Adrenal gland (tissue), 9 donors: ENCODE measurements at regions not wholly inside any gene's neighbourhood (a gene's known extent, or its start where the extent isn't known, plus 50 kb on each side); places are given as distances from the start of the nearest gene placed in this dataset.
"Not testable (repeated sequence)": the region's sequence is repeated elsewhere in the genome, so short reads cannot be mapped to it uniquely, and the experiment has no call there.

ENCODE experiments used
- DNase-seq, 7 donors: peaks; one replicate each; pipeline ENCODE4 v3.0.0-alpha.2; 2019 to 2020
- H3K27ac ChIP-seq, 5 donors: fragments of 200-600 bp; sonication (generic) in 4 of 5; 1 replicate in 3 of 5; 2 replicates in 2 of 5; pipeline versions ENCODE4 v1.5.1 to v1.8.0; 2016 to 2020; ENCODE audit warnings: mild to moderate bottlenecking in 1 of 5
- H3K27me3 ChIP-seq: fragments of 200-600 bp; 2 replicates; pipeline ENCODE4 v1.8.0; 2021
- H3K36me3 ChIP-seq, 2 donors: fragments of 200-600 bp; replicated peaks in 1 of 2; 1 replicate in 1 of 2; 2 replicates in 1 of 2; pipeline versions ENCODE4 v1.5.1 to v1.8.0; 2018 to 2022
- H3K4me1 ChIP-seq, 2 donors: fragments of 200-600 bp; replicated peaks in 1 of 2; 1 replicate in 1 of 2; 2 replicates in 1 of 2; pipeline versions ENCODE4 v1.5.1 to v1.8.0; 2018 to 2021
- H3K4me3 ChIP-seq, 4 donors: fragments of 200-600 bp; sonication (generic) in 3 of 4; one replicate each; pipeline ENCODE4 v1.5.1; 2016 to 2018
- H3K9me3 ChIP-seq, 3 donors: fragments of 200-600 bp; sonication (generic) in 1 of 3; replicated peaks in 1 of 3; 1 replicate in 2 of 3; 2 replicates in 1 of 3; pipeline versions ENCODE4 v1.5.1 to v1.8.0; 2016 to 2021
- CTCF ChIP-seq, 6 experiments: fragments of 450-650 bp in 4 of 6; fragments of 200-600 bp in 2 of 6; sonication (generic) in 1 of 6; IDR thresholded peaks; 1 replicate in 5 of 6; 2 replicates in 1 of 6; pipeline versions ENCODE4 v1.5.1 to v1.8.0; 2016 to 2021; ENCODE audit warnings: antibody characterized with exemption in 6 of 6, mild to moderate bottlenecking in 2 of 6, moderate library complexity in 1 of 6
- POLR2A ChIP-seq, 2 donors: fragments of 450-650 bp; IDR thresholded peaks; one replicate each; pipeline ENCODE4 v1.6.1; 2017; ENCODE audit warnings: antibody characterized with exemption in 2 of 2, mild to moderate bottlenecking in 2 of 2, moderate library complexity in 1 of 2
- WGBS, 4 donors: extraction: QIAGEN DNeasy Blood & Tissue Kit in 2 of 4; methylation state at CpG; one replicate each; pipeline versions ENCODE4 v1.1.5 to v1.1.7; 2013 to 2017; 5-methylcytosine and 5-hydroxymethylcytosine counted together
- intact Hi-C, 2 donors: fragments of 100-400 bp; cut with DNase I; formaldehyde crosslinking; loops; one replicate each; pipeline versions ENCODE4 v1.14.1 to v1.15.0; 2022 to 2023
- donor health status: healthy with polysubstance abuse.
- donor health status: Bipolar disorder and iron deficiency.
- donor health status: DM: yes; HTN: yes; CAD: no.
- donor health status: DM: no; HTN: no; CAD: no.
- donor health status: DM: no; HTN: no; CAD: no.

GRCh38 chr2:132034646-132035045 lies 127.1 kb downstream of the ANKRD30BL start:
- Histone ChIP-seq H3K27me3 (peaks cover 8% of the 10 kb centered on the region), H3K4me1 (no peaks in the 10 kb centered on the region), H3K4me3 (no peak overlapping the region), H3K36me3 (no peaks in the 10 kb centered on the region), H3K9me3 (no peaks in the 10 kb centered on the region), H3K27ac (no peak overlapping the region)
- WGBS, 4 donors: 63 to 91% (median 70%) methylated on average over 2 of the region's 2 CpGs
- DNase-seq: no peak
- TF ChIP-seq POLR2A (IDR thresholded peaks at IDR 0.05): no peak
- no peak for TF ChIP-seq CTCF (IDR thresholded peaks at IDR 0.05)
- intact Hi-C loops: no loop called here

GRCh38 chr2:132033949-132034348 lies 127.8 kb downstream of the ANKRD30BL start:
- no peaks in the 10 kb centered on the region for H3K36me3 ChIP-seq
- 66 to 81% (median 75%) methylated on average over 2 of the region's 2 CpGs for WGBS, 4 donors
- intact Hi-C loops: no loop called here
- no peak for DNase-seq
- H3K4me1 ChIP-seq: no peaks in the 10 kb centered on the region
- no peaks in the 10 kb centered on the region for H3K9me3 ChIP-seq
- H3K27ac ChIP-seq: no peak overlapping the region
- TF ChIP-seq POLR2A (IDR thresholded peaks at IDR 0.05): no peak
- TF ChIP-seq CTCF (IDR thresholded peaks at IDR 0.05): no peak
- peaks cover 5% of the 10 kb centered on the region for H3K27me3 ChIP-seq
- H3K4me3 ChIP-seq: no peak overlapping the region

GRCh38 chr2:132033365-132033764 lies 128.4 kb downstream of the ANKRD30BL start:
- no peak for DNase-seq
- 78 to 91% (median 85%) methylated on average over 2 of the region's 2 CpGs for WGBS, 4 donors
- TF ChIP-seq CTCF (IDR thresholded peaks at IDR 0.05) (no peak), POLR2A (IDR thresholded peaks at IDR 0.05) (no peak)
- Histone ChIP-seq H3K36me3 (no peaks in the 10 kb centered on the region), H3K9me3 (no peaks in the 10 kb centered on the region), H3K4me3 (no peak overlapping the region), H3K27me3 (peaks cover 5% of the 10 kb centered on the region), H3K27ac (no peak overlapping the region), H3K4me1 (no peaks in the 10 kb centered on the region)
- intact Hi-C loops: no loop called here

GRCh38 chr2:132012046-132012445 lies 149.7 kb downstream of the ANKRD30BL start:
- H3K4me3 ChIP-seq: not testable (repeated sequence)
- 61 to 91% (median 81%) methylated on average over 1 of the region's 1 CpG for WGBS, 4 donors

GRCh38 chr2:132009874-132010521 lies 151.8 kb downstream of the ANKRD30BL start:
- no peaks in the 10 kb centered on the region for H3K36me3 ChIP-seq
- H3K4me3 ChIP-seq: peak overlapping the region in 1 of 4 donors; percentile 36
- no peak for DNase-seq
- WGBS, 4 donors: 2 to 4% (median 3%) methylated on average over 43 to 56 of the region's 56 CpGs
- intact Hi-C loops: no loop called here
- H3K27me3 ChIP-seq: peaks cover 9% of the 10 kb centered on the region
- TF ChIP-seq POLR2A (IDR thresholded peaks at IDR 0.05) (no peak), CTCF (IDR thresholded peaks at IDR 0.05) (no peak)
- H3K9me3 ChIP-seq: no peaks in the 10 kb centered on the region
- H3K27ac ChIP-seq: no peak overlapping the region
- H3K4me1 ChIP-seq: peaks cover 0 to 4% of the 10 kb centered on the region in 2 donors

More at GRCh38 chr2:132012046-132012445, 149.7 kb downstream of the ANKRD30BL start:
- H3K27me3 ChIP-seq, DNase-seq, H3K36me3 ChIP-seq, H3K9me3 ChIP-seq, H3K27ac ChIP-seq, H3K4me1 ChIP-seq, intact Hi-C loops: not testable (repeated sequence)
